Ishikawa (cell line): ENCODE measurements at regions not wholly inside any gene's neighbourhood (a gene's known extent, or its start where the extent isn't known, plus 50 kb on each side); places are given as distances from the start of the nearest gene placed in this dataset.

Experiments
- CEBPB ChIP-seq: IDR thresholded peaks from 2 replicates; pipeline ENCODE4 v1.6.1; 2012
- CREB1 ChIP-seq: IDR thresholded peaks from 2 replicates; pipeline ENCODE4 v1.6.1; 2012; ENCODE audit warnings: low read depth
- EGR1 ChIP-seq: IDR thresholded peaks from 2 replicates; pipeline ENCODE4 v1.6.1; 2012
- EP300 ChIP-seq: IDR thresholded peaks from 2 replicates; pipeline ENCODE4 v1.6.1; 2012; ENCODE audit warnings: borderline replicate concordance
- NFIC ChIP-seq: IDR thresholded peaks from 2 replicates; pipeline ENCODE4 v1.6.1; 2012
- TAF1 ChIP-seq: IDR thresholded peaks from 2 replicates; pipeline ENCODE4 v1.6.1; 2012; ENCODE audit warnings: low read depth, mild to moderate bottlenecking
- TEAD4 ChIP-seq: IDR thresholded peaks from 2 replicates; pipeline ENCODE4 v1.6.1; 2012
- YY1 ChIP-seq: IDR thresholded peaks from 2 replicates; pipeline ENCODE4 v1.6.1; 2012; ENCODE audit warnings: low read depth
- TF ChIP-seq, protein P1 (sequence below): IDR thresholded peaks from 2 replicates; pipeline ENCODE4 v1.6.1; 2012; ENCODE audit warnings: low read depth, mild to moderate bottlenecking
- TF ChIP-seq, protein P2 (sequence below): IDR thresholded peaks from 2 replicates; pipeline ENCODE4 v1.6.1; 2012
- TF ChIP-seq, protein P3 (sequence below): IDR thresholded peaks from 2 replicates; pipeline ENCODE4 v1.6.1; 2012

DNA sequence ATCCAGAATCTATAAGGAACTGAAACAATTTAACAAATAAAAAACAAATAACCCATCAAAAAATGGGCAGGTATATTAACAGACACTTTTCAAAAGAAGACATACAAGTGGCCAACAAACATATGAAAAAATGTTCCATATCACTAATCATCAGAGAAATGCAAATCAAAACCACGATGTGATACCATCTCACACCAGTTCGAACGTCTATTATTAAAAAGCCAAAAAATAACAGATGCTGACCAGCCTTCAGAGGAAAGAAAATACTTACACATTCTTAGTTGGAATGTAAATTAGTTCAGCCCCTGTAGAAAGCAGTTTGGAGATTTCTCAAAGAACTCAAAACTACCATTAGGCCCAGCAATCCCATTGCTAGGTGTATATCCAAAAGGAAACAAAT, 687.9 kb upstream of the AADAT start:
- TF ChIP-seq, protein P1, sequence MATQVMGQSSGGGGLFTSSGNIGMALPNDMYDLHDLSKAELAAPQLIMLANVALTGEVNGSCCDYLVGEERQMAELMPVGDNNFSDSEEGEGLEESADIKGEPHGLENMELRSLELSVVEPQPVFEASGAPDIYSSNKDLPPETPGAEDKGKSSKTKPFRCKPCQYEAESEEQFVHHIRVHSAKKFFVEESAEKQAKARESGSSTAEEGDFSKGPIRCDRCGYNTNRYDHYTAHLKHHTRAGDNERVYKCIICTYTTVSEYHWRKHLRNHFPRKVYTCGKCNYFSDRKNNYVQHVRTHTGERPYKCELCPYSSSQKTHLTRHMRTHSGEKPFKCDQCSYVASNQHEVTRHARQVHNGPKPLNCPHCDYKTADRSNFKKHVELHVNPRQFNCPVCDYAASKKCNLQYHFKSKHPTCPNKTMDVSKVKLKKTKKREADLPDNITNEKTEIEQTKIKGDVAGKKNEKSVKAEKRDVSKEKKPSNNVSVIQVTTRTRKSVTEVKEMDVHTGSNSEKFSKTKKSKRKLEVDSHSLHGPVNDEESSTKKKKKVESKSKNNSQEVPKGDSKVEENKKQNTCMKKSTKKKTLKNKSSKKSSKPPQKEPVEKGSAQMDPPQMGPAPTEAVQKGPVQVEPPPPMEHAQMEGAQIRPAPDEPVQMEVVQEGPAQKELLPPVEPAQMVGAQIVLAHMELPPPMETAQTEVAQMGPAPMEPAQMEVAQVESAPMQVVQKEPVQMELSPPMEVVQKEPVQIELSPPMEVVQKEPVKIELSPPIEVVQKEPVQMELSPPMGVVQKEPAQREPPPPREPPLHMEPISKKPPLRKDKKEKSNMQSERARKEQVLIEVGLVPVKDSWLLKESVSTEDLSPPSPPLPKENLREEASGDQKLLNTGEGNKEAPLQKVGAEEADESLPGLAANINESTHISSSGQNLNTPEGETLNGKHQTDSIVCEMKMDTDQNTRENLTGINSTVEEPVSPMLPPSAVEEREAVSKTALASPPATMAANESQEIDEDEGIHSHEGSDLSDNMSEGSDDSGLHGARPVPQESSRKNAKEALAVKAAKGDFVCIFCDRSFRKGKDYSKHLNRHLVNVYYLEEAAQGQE = no peak
- TF ChIP-seq EP300 (no peak), TAF1 (no peak), NFIC (no peak), EGR1 (no peak), YY1 (no peak), TEAD4 (no peak), CEBPB (no peak), CREB1 (no peak)
- TF ChIP-seq, protein P2, sequence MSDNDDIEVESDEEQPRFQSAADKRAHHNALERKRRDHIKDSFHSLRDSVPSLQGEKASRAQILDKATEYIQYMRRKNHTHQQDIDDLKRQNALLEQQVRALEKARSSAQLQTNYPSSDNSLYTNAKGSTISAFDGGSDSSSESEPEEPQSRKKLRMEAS = no peak
- TF ChIP-seq, protein P3, sequence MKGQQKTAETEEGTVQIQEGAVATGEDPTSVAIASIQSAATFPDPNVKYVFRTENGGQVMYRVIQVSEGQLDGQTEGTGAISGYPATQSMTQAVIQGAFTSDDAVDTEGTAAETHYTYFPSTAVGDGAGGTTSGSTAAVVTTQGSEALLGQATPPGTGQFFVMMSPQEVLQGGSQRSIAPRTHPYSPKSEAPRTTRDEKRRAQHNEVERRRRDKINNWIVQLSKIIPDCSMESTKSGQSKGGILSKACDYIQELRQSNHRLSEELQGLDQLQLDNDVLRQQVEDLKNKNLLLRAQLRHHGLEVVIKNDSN = no peak
